KMS-11 (cell line): ENCODE measurements at regions not wholly inside any gene's neighbourhood (a gene's known extent, or its start where the extent isn't known, plus 50 kb on each side); places are given as distances from the start of the nearest gene placed in this dataset.

ENCODE experiments used
- H2AFZ ChIP-seq: fragments of 200-600 bp; sonication (generic); 2 replicates; pipeline ENCODE4 v1.6.1; 2016; ENCODE audit warnings: antibody characterized with exemption, mixed run types, low read depth
- H3K27ac ChIP-seq: fragments of 200-600 bp; sonication (generic); 2 replicates; pipeline ENCODE4 v1.6.1; 2016; ENCODE audit warnings: mild to moderate bottlenecking, mixed run types
- H3K27me3 ChIP-seq: fragments of 200-600 bp; sonication (generic); 2 replicates; pipeline ENCODE4 v1.6.1; 2017; ENCODE audit warnings: mild to moderate bottlenecking, low read depth, mixed run types, moderate library complexity; ENCODE audit not compliant: insufficient read depth
- H3K36me3 ChIP-seq: fragments of 200-600 bp; sonication (generic); 2 replicates; pipeline ENCODE4 v1.6.1; 2017; ENCODE audit warnings: mild to moderate bottlenecking, mixed run types; ENCODE audit not compliant: insufficient read depth
- H3K4me1 ChIP-seq: fragments of 200-600 bp; sonication (generic); 2 replicates; pipeline ENCODE4 v1.6.1; 2016; ENCODE audit warnings: mild to moderate bottlenecking, low read depth, mixed run types; ENCODE audit not compliant: poor library complexity, severe bottlenecking
- H3K4me2 ChIP-seq: fragments of 200-600 bp; sonication (generic); 2 replicates; pipeline ENCODE4 v1.7.0; 2016; ENCODE audit warnings: mild to moderate bottlenecking, mixed run types
- H3K4me3 ChIP-seq: fragments of 200-600 bp; sonication (generic); IDR thresholded peaks from 2 replicates; pipeline ENCODE4 v1.6.1; 2017; ENCODE audit warnings: low read depth, low read length, mixed read lengths; ENCODE audit not compliant: insufficient read depth
- H3K79me2 ChIP-seq: fragments of 200-600 bp; sonication (generic); 2 replicates; pipeline ENCODE4 v1.6.1; 2016; ENCODE audit warnings: low read depth, mixed run types; ENCODE audit not compliant: insufficient read depth
- H3K9ac ChIP-seq: fragments of 200-600 bp; sonication (generic); 2 replicates; pipeline ENCODE4 v1.6.1; 2016; ENCODE audit warnings: mild to moderate bottlenecking, mixed run types
- H4K20me1 ChIP-seq: fragments of 200-600 bp; sonication (generic); 2 replicates; pipeline ENCODE4 v1.6.1; 2016; ENCODE audit warnings: mild to moderate bottlenecking, mixed run types; ENCODE audit not compliant: insufficient read depth
- TF ChIP-seq, protein P1 (sequence below): fragments of 200-600 bp; sonication (generic); conservative IDR thresholded peaks from 2 replicates; pipeline ENCODE4 v1.6.1; 2017; ENCODE audit warnings: low read depth, mild to moderate bottlenecking, antibody characterized with exemption, low read length, moderate library complexity, mixed read lengths

DNA sequence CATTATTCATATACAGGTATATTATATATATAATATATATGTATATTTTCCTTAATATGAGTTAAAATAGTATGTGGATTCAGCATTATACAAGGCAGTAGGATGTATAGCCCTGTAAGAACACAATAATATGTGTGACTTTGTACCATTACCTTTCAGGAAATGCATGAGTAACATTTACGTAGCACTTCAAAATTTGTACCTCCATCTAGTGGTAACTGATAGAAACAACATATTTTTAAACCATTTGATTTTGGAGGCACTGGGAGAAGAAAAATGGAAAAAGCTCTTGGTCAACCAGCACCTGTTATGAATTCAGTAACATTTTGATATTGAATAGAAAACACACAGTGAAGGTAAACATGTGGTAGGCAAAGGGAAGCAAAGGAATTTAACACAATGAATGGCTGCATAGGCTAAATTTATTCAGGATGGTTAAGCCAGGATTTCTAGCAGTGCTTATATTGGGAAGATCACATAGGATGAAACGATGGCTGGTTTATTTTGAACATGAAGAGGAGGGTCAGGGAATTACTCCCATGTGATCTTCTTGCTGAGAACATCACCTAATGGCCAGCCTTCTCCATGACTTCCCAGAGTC, 565.5 kb downstream of the CCDC85A start:
- H3K36me3 ChIP-seq, result no peaks in the 10 kb centered on the region
- no peak overlapping the region for H3K4me3 ChIP-seq
- H3K79me2 ChIP-seq, result no peaks in the 10 kb centered on the region
- no peak overlapping the region for H3K9ac ChIP-seq
- H4K20me1 ChIP-seq, result no peaks in the 10 kb centered on the region
- no peak overlapping the region for H3K4me2 ChIP-seq
- peaks cover 60% of the 10 kb centered on the region for H3K4me1 ChIP-seq
- no peak overlapping the region for H3K27ac ChIP-seq
- TF ChIP-seq, protein P1, sequence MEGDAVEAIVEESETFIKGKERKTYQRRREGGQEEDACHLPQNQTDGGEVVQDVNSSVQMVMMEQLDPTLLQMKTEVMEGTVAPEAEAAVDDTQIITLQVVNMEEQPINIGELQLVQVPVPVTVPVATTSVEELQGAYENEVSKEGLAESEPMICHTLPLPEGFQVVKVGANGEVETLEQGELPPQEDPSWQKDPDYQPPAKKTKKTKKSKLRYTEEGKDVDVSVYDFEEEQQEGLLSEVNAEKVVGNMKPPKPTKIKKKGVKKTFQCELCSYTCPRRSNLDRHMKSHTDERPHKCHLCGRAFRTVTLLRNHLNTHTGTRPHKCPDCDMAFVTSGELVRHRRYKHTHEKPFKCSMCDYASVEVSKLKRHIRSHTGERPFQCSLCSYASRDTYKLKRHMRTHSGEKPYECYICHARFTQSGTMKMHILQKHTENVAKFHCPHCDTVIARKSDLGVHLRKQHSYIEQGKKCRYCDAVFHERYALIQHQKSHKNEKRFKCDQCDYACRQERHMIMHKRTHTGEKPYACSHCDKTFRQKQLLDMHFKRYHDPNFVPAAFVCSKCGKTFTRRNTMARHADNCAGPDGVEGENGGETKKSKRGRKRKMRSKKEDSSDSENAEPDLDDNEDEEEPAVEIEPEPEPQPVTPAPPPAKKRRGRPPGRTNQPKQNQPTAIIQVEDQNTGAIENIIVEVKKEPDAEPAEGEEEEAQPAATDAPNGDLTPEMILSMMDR, result peak; percentile 71
- H3K27me3 ChIP-seq, result no peaks in the 10 kb centered on the region
- H2AFZ ChIP-seq, result no peak overlapping the region

GRCh38 chr2:56753182-56753581, 569.4 kb downstream of the CCDC85A start:
- TF ChIP-seq, protein P1, result no peak
- Histone ChIP-seq H3K36me3 (no peaks in the 10 kb centered on the region), H4K20me1 (no peaks in the 10 kb centered on the region), H3K27ac (peak overlapping the region; percentile 66; the same call in 1 of the 2 replicates), H3K79me2 (no peaks in the 10 kb centered on the region), H3K27me3 (no peaks in the 10 kb centered on the region), H2AFZ (no peak overlapping the region), H3K4me3 (no peak overlapping the region), H3K4me1 (peaks cover 63% of the 10 kb centered on the region), H3K9ac (no peak overlapping the region), H3K4me2 (peak overlapping the region; percentile 63)

GRCh38 chr2:56754066-56754615, 570.4 kb downstream of the CCDC85A start:
- H3K36me3 ChIP-seq, result no peaks in the 10 kb centered on the region
- peak overlapping the region; percentile 66 for H3K27ac ChIP-seq
- no peaks in the 10 kb centered on the region for H3K27me3 ChIP-seq
- peak overlapping the region; percentile 78 for H3K4me3 ChIP-seq
- peak overlapping the region; percentile 23; the same call in 1 of the 2 replicates for H3K9ac ChIP-seq
- peaks cover 63% of the 10 kb centered on the region for H3K4me1 ChIP-seq
- no peak overlapping the region for H2AFZ ChIP-seq
- TF ChIP-seq, protein P1, result no peak
- H3K4me2 ChIP-seq, result peak overlapping the region; percentile 63
- no peaks in the 10 kb centered on the region for H4K20me1 ChIP-seq
- no peaks in the 10 kb centered on the region for H3K79me2 ChIP-seq

- peaks cover 59% of the 10 kb centered on the region for H3K4me1 ChIP-seq
- H2AFZ ChIP-seq, result no peak overlapping the region
- no peaks in the 10 kb centered on the region for H3K79me2 ChIP-seq
- TF ChIP-seq, protein P1, result no peak
- no peaks in the 10 kb centered on the region for H3K36me3 ChIP-seq
- peak overlapping the region; percentile 63 for H3K4me2 ChIP-seq
- peak overlapping the region; percentile 23; the same call in 1 of the 2 replicates for H3K9ac ChIP-seq
- no peaks in the 10 kb centered on the region for H3K27me3 ChIP-seq
- H3K27ac ChIP-seq, result peak overlapping the region; percentile 66
- no peaks in the 10 kb centered on the region for H4K20me1 ChIP-seq
- H3K4me3 ChIP-seq, result peak overlapping the region; percentile 78
These were observed 570.8 kb downstream of the CCDC85A start for GRCh38 chr2:56754627-56755026.
